ENCODE measurements at regions not wholly inside any gene's neighbourhood (a gene's known extent, or its start where the extent isn't known, plus 50 kb on each side); places are given as distances from the start of the nearest gene placed in this dataset.

DNA sequence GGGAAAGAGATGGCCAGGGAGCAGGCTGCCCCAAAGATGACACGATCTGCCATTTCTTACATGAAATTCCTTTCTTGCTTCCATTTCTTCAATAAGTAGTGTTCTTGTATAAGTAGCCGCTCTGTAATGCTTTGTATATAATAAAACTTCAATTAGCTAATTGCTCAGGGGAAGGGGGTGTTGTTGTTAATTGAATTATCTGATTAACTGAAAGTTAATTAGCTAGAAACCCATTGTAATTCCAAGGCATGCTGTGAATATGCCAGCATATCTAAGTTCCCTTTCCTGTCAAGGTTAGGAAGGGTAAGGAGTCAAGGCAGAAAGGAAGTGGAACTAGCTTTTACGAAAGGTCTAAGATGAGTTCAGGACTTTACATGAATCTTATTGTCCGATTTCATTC is 765.9 kb downstream of the TYW1 start:
- Histone ChIP-seq H3K4me3 (replicated peaks; ENCODE audit: low read depth, low read length) (no peak overlapping the region), H3K27me3 (replicated peaks; ENCODE audit: control insufficient read depth, insufficient read depth, low read length) (no peaks in the 10 kb centered on the region), H3K36me3 (ENCODE audit: control insufficient read depth, insufficient read depth, low read length) (no peaks in the 10 kb centered on the region)
- TF ChIP-seq, protein P1, sequence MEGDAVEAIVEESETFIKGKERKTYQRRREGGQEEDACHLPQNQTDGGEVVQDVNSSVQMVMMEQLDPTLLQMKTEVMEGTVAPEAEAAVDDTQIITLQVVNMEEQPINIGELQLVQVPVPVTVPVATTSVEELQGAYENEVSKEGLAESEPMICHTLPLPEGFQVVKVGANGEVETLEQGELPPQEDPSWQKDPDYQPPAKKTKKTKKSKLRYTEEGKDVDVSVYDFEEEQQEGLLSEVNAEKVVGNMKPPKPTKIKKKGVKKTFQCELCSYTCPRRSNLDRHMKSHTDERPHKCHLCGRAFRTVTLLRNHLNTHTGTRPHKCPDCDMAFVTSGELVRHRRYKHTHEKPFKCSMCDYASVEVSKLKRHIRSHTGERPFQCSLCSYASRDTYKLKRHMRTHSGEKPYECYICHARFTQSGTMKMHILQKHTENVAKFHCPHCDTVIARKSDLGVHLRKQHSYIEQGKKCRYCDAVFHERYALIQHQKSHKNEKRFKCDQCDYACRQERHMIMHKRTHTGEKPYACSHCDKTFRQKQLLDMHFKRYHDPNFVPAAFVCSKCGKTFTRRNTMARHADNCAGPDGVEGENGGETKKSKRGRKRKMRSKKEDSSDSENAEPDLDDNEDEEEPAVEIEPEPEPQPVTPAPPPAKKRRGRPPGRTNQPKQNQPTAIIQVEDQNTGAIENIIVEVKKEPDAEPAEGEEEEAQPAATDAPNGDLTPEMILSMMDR (IDR thresholded peaks at IDR 0.05; ENCODE audit: insufficient read depth, low read length, poor library complexity, severe bottlenecking) = no peak
- no peak for DNase-seq (ENCODE audit: extremely low read depth, insufficient read length)

DNA sequence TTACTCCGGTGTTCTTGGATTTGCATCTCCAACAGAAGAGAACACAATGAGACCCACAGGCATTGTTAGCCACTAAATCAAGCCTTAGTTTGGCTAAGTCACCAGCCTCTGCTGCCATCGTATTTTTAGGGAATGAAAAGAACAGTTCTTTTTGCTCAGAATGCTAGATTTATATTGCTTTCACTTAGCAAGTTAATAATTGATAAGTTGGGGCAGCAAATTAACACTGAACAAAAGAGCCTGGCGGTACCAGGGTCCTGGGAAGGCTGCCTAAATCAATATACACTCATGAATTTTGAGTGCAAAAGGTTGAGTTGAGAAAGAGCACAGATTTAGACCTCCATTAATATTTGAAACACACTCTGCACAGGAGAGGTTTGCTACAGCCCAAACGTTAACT is 767.7 kb downstream of the TYW1 start:
- no peak overlapping the region for H3K4me3 ChIP-seq (replicated peaks; ENCODE audit: low read depth, low read length)
- DNase-seq (ENCODE audit: extremely low read depth, insufficient read length) = no peak
- no peaks in the 10 kb centered on the region for H3K36me3 ChIP-seq (ENCODE audit: control insufficient read depth, insufficient read depth, low read length)
- H3K27me3 ChIP-seq (replicated peaks; ENCODE audit: control insufficient read depth, insufficient read depth, low read length) = no peaks in the 10 kb centered on the region
- TF ChIP-seq, protein P1 (IDR thresholded peaks at IDR 0.05; ENCODE audit: insufficient read depth, low read length, poor library complexity, severe bottlenecking) = no peak

DNA sequence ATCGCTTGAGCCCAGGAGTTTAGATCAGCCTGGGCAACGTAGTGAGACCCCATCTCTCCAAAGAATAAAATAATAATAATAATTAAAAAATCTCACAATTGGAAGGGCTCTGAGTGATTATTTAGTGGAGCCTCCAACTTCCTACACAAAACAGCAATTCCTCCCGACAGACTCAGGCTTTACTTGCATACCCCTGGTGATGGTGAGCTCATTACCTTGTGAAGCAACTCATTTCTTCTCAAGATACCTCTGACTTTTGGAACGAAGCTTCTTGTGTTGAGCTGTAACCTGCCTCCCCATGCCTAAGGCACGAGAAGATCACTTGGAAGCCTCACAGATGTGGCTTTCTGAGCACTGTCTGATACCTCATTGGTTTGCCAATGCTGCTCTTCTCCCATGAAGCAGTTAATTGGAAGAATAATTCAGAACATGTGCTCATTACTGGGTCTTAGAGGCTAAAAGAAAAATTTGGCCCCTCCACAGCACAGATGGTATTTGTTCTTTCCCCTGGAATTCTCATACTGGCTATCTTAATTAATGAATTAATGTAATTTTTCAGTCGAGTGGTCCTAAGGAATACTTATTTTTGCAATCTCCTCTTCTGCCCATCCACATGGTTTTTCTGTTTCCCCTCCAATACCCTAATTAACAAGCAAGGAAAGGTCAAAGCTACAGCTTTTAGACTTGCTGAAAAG is 769.0 kb downstream of the TYW1 start:
- TF ChIP-seq, protein P1 (IDR thresholded peaks at IDR 0.05; ENCODE audit: insufficient read depth, low read length, poor library complexity, severe bottlenecking) = no peak
- no peaks in the 10 kb centered on the region for H3K36me3 ChIP-seq (ENCODE audit: control insufficient read depth, insufficient read depth, low read length)
- DNase-seq (ENCODE audit: extremely low read depth, insufficient read length) = no peak
- no peak overlapping the region for H3K4me3 ChIP-seq (replicated peaks; ENCODE audit: low read depth, low read length)
- H3K27me3 ChIP-seq (replicated peaks; ENCODE audit: control insufficient read depth, insufficient read depth, low read length) = no peaks in the 10 kb centered on the region

DNA sequence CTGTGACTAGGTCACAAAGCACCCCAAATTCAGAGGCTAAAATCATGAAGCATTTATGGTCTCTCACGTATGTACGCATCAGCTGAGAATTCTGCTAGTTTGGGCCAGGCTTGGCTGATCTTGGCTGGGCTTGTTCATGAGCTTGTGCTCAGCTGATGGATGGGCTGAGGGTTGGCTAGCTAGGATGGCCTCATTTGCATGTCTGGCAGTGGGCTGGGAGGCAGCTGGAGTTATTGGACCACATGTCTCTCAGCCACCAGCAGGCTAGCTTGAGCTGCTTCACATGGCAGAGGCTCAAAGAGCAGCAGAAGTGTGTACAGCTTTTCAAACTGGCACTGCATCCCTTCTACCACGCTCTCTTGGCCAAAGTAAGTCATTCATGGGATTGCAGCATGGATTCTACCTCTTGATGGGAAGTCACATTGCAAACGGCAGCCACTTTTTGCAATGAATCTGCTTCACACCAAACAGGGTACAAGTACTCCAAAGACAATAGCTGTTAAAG is 770.3 kb downstream of the TYW1 start:
- no peak for DNase-seq (ENCODE audit: extremely low read depth, insufficient read length)
- no peak overlapping the region for H3K4me3 ChIP-seq (replicated peaks; ENCODE audit: low read depth, low read length)

DNA sequence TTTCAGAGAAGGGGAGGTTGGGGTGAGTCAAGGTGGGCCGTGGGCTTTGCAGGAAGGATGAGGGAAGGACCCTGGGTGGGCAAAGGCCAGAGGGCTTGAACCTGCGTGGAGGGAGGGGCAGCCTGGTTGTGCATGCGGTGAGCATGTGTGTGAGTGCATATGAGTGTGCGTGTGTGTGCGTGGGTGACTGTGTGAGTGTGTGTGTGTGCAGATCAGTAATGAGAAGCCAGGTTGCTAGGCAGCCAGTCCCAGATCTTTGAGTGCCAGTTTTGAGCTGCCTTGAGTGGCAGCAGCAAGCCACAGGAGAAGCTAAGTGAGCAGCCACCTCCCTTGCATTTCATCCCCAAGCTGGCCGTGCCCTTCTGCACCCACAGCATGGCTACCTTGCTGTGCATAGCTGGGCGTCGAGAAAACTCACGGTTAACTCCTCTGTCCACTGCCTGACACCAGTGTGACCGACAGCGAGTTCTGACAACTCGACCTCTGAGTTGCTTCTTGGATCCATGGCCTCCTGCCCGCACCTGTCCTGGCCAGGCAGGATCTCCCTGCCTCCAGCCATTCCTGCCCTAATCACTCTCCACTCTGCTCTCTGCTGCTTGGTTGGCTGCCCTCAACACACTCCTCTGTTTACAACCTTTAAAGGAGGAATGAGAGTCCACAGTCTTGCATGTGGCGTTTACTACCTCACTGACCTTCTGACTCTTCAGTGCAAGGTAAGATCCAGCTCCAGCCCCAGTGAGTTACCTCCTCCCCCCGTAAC is 775.4 kb downstream of the TYW1 start:
- no peak overlapping the region for H3K4me3 ChIP-seq (replicated peaks; ENCODE audit: low read depth, low read length)
- no peak for DNase-seq (ENCODE audit: extremely low read depth, insufficient read length)
- TF ChIP-seq, protein P1 (IDR thresholded peaks at IDR 0.05; ENCODE audit: insufficient read depth, low read length, poor library complexity, severe bottlenecking) = no peak
- H3K36me3 ChIP-seq (ENCODE audit: control insufficient read depth, insufficient read depth, low read length) = no peaks in the 10 kb centered on the region
- H3K27me3 ChIP-seq (replicated peaks; ENCODE audit: control insufficient read depth, insufficient read depth, low read length) = no peaks in the 10 kb centered on the region

More for the DNA sequence above, 770.3 kb downstream of the TYW1 start:
- Histone ChIP-seq H3K27me3 (replicated peaks; ENCODE audit: control insufficient read depth, insufficient read depth, low read length) (no peaks in the 10 kb centered on the region), H3K36me3 (ENCODE audit: control insufficient read depth, insufficient read depth, low read length) (no peaks in the 10 kb centered on the region)
- TF ChIP-seq, protein P1 (IDR thresholded peaks at IDR 0.05; ENCODE audit: insufficient read depth, low read length, poor library complexity, severe bottlenecking) = no peak

Measured in GM06990 (cell line).